ENCODE measurements at regions not wholly inside any gene's neighbourhood (a gene's known extent, or its start where the extent isn't known, plus 50 kb on each side); places are given as distances from the start of the nearest gene placed in this dataset.
"Not testable (repeated sequence)": the region's sequence is repeated elsewhere in the genome, so short reads cannot be mapped to it uniquely, and the experiment has no call there.

GRCh38 chr21:6466081-6466698 is 4055.2 kb upstream of the TPTE start:
- H3K4me3 Mint-ChIP-seq (ENCODE audit: unreplicated experiment); H3K27me3 Mint-ChIP-seq (ENCODE audit: unreplicated experiment); DNase-seq (ENCODE audit: low spot score); H3K27ac Mint-ChIP-seq (ENCODE audit: unreplicated experiment); H3K4me1 Mint-ChIP-seq (ENCODE audit: unreplicated experiment); H3K9me3 Mint-ChIP-seq (ENCODE audit: unreplicated experiment); H3K36me3 Mint-ChIP-seq (ENCODE audit: low read depth, unreplicated experiment): not testable (repeated sequence)

GRCh38 chr21:6466707-6467106 is 4054.7 kb upstream of the TPTE start:
- not testable (repeated sequence) for DNase-seq (ENCODE audit: low spot score); H3K27me3 Mint-ChIP-seq (ENCODE audit: unreplicated experiment); H3K4me1 Mint-ChIP-seq (ENCODE audit: unreplicated experiment); H3K4me3 Mint-ChIP-seq (ENCODE audit: unreplicated experiment); H3K27ac Mint-ChIP-seq (ENCODE audit: unreplicated experiment); H3K9me3 Mint-ChIP-seq (ENCODE audit: unreplicated experiment); H3K36me3 Mint-ChIP-seq (ENCODE audit: low read depth, unreplicated experiment)

GRCh38 chr21:6467189-6467774 is 4054.1 kb upstream of the TPTE start:
- DNase-seq (ENCODE audit: low spot score); H3K4me3 Mint-ChIP-seq (ENCODE audit: unreplicated experiment); H3K4me1 Mint-ChIP-seq (ENCODE audit: unreplicated experiment); H3K27ac Mint-ChIP-seq (ENCODE audit: unreplicated experiment); H3K27me3 Mint-ChIP-seq (ENCODE audit: unreplicated experiment); H3K9me3 Mint-ChIP-seq (ENCODE audit: unreplicated experiment); H3K36me3 Mint-ChIP-seq (ENCODE audit: low read depth, unreplicated experiment): not testable (repeated sequence)

- not testable (repeated sequence) for H3K27me3 Mint-ChIP-seq (ENCODE audit: unreplicated experiment); H3K4me1 Mint-ChIP-seq (ENCODE audit: unreplicated experiment); DNase-seq (ENCODE audit: low spot score); H3K27ac Mint-ChIP-seq (ENCODE audit: unreplicated experiment); H3K4me3 Mint-ChIP-seq (ENCODE audit: unreplicated experiment); H3K9me3 Mint-ChIP-seq (ENCODE audit: unreplicated experiment); H3K36me3 Mint-ChIP-seq (ENCODE audit: low read depth, unreplicated experiment)
Measured at GRCh38 chr21:6467907-6468306, 4053.5 kb upstream of the TPTE start.

GRCh38 chr21:6468331-6468860 is 4053.0 kb upstream of the TPTE start:
- not testable (repeated sequence) for H3K27ac Mint-ChIP-seq (ENCODE audit: unreplicated experiment); H3K36me3 Mint-ChIP-seq (ENCODE audit: low read depth, unreplicated experiment); DNase-seq (ENCODE audit: low spot score); H3K9me3 Mint-ChIP-seq (ENCODE audit: unreplicated experiment); H3K4me1 Mint-ChIP-seq (ENCODE audit: unreplicated experiment); H3K4me3 Mint-ChIP-seq (ENCODE audit: unreplicated experiment); H3K27me3 Mint-ChIP-seq (ENCODE audit: unreplicated experiment)

- not testable (repeated sequence) for H3K27ac Mint-ChIP-seq (ENCODE audit: unreplicated experiment); H3K4me1 Mint-ChIP-seq (ENCODE audit: unreplicated experiment); DNase-seq (ENCODE audit: low spot score); H3K36me3 Mint-ChIP-seq (ENCODE audit: low read depth, unreplicated experiment); H3K27me3 Mint-ChIP-seq (ENCODE audit: unreplicated experiment); H3K9me3 Mint-ChIP-seq (ENCODE audit: unreplicated experiment); H3K4me3 Mint-ChIP-seq (ENCODE audit: unreplicated experiment)
Measured at GRCh38 chr21:6474250-6474968, 4047.0 kb upstream of the TPTE start.

GRCh38 chr21:6481116-6481515 is 4040.3 kb upstream of the TPTE start:
- not testable (repeated sequence) for H3K27ac Mint-ChIP-seq (ENCODE audit: unreplicated experiment); DNase-seq (ENCODE audit: low spot score); H3K4me3 Mint-ChIP-seq (ENCODE audit: unreplicated experiment); H3K27me3 Mint-ChIP-seq (ENCODE audit: unreplicated experiment); H3K9me3 Mint-ChIP-seq (ENCODE audit: unreplicated experiment); H3K4me1 Mint-ChIP-seq (ENCODE audit: unreplicated experiment); H3K36me3 Mint-ChIP-seq (ENCODE audit: low read depth, unreplicated experiment)

- H3K9me3 Mint-ChIP-seq (ENCODE audit: unreplicated experiment); H3K4me3 Mint-ChIP-seq (ENCODE audit: unreplicated experiment); H3K27ac Mint-ChIP-seq (ENCODE audit: unreplicated experiment): not testable (repeated sequence)
Measured at GRCh38 chr21:6482616-6483015, 4038.8 kb upstream of the TPTE start.

GRCh38 chr21:6483645-6484044 is 4037.7 kb upstream of the TPTE start:
- H3K36me3 Mint-ChIP-seq (ENCODE audit: low read depth, unreplicated experiment); DNase-seq (ENCODE audit: low spot score); H3K4me1 Mint-ChIP-seq (ENCODE audit: unreplicated experiment); H3K4me3 Mint-ChIP-seq (ENCODE audit: unreplicated experiment); H3K27me3 Mint-ChIP-seq (ENCODE audit: unreplicated experiment); H3K27ac Mint-ChIP-seq (ENCODE audit: unreplicated experiment); H3K9me3 Mint-ChIP-seq (ENCODE audit: unreplicated experiment): not testable (repeated sequence)

More at GRCh38 chr21:6482616-6483015, 4038.8 kb upstream of the TPTE start:
- H3K4me1 Mint-ChIP-seq (ENCODE audit: unreplicated experiment); H3K36me3 Mint-ChIP-seq (ENCODE audit: low read depth, unreplicated experiment); DNase-seq (ENCODE audit: low spot score); H3K27me3 Mint-ChIP-seq (ENCODE audit: unreplicated experiment): not testable (repeated sequence)

- not testable (repeated sequence) for H3K36me3 Mint-ChIP-seq (ENCODE audit: low read depth, unreplicated experiment); H3K9me3 Mint-ChIP-seq (ENCODE audit: unreplicated experiment); H3K4me3 Mint-ChIP-seq (ENCODE audit: unreplicated experiment); DNase-seq (ENCODE audit: low spot score); H3K27ac Mint-ChIP-seq (ENCODE audit: unreplicated experiment); H3K4me1 Mint-ChIP-seq (ENCODE audit: unreplicated experiment); H3K27me3 Mint-ChIP-seq (ENCODE audit: unreplicated experiment)
Measured at GRCh38 chr21:6486821-6487220, 4034.6 kb upstream of the TPTE start.

GRCh38 chr21:6492691-6493090 is 4028.7 kb upstream of the TPTE start:
- H3K27me3 Mint-ChIP-seq (ENCODE audit: unreplicated experiment); H3K27ac Mint-ChIP-seq (ENCODE audit: unreplicated experiment); DNase-seq (ENCODE audit: low spot score); H3K4me1 Mint-ChIP-seq (ENCODE audit: unreplicated experiment); H3K36me3 Mint-ChIP-seq (ENCODE audit: low read depth, unreplicated experiment); H3K4me3 Mint-ChIP-seq (ENCODE audit: unreplicated experiment); H3K9me3 Mint-ChIP-seq (ENCODE audit: unreplicated experiment): not testable (repeated sequence)

GRCh38 chr21:6493957-6494356 is 4027.4 kb upstream of the TPTE start:
- H3K27ac Mint-ChIP-seq (ENCODE audit: unreplicated experiment); H3K4me1 Mint-ChIP-seq (ENCODE audit: unreplicated experiment); H3K4me3 Mint-ChIP-seq (ENCODE audit: unreplicated experiment); H3K9me3 Mint-ChIP-seq (ENCODE audit: unreplicated experiment); H3K27me3 Mint-ChIP-seq (ENCODE audit: unreplicated experiment); DNase-seq (ENCODE audit: low spot score); H3K36me3 Mint-ChIP-seq (ENCODE audit: low read depth, unreplicated experiment): not testable (repeated sequence)
